ENCODE measurements at regions not wholly inside any gene's neighbourhood (a gene's known extent, or its start where the extent isn't known, plus 50 kb on each side); places are given as distances from the start of the nearest gene placed in this dataset.

GRCh38 chr16:27644165-27644564, 94.2 kb downstream of the KATNIP start:
- TF ChIP-seq EP300 (IDR thresholded peaks at IDR 0.05) (no peak), CTCF (IDR thresholded peaks at IDR 0.05) (no peak), POLR2A (IDR thresholded peaks at IDR 0.05) (no peak)
- DNase-seq (ENCODE audit: low spot score in 2 of 2): no peak
- Histone ChIP-seq H3K9me3 (no peaks in the 10 kb centered on the region), H3K4me3 (no peak overlapping the region), H3K27ac (no peak overlapping the region), H3K27me3 (no peaks in the 10 kb centered on the region), H3K4me1 (no peaks in the 10 kb centered on the region), H3K36me3 (peaks cover 0 to 47% (median 0%) of the 10 kb centered on the region in 3 donors)
- 78 to 82% methylated on average over 8 of the region's 8 CpGs for WGBS, 2 donors

GRCh38 chr16:27645396-27645795, 95.5 kb downstream of the KATNIP start:
- DNase-seq (ENCODE audit: low spot score in 2 of 2): no peak
- 92 to 97% methylated on average over 5 of the region's 5 CpGs for WGBS, 2 donors
- Histone ChIP-seq H3K4me1 (no peaks in the 10 kb centered on the region), H3K27ac (no peak overlapping the region), H3K4me3 (no peak overlapping the region), H3K36me3 (peaks cover 0 to 56% (median 0%) of the 10 kb centered on the region in 3 donors), H3K27me3 (no peaks in the 10 kb centered on the region), H3K9me3 (no peaks in the 10 kb centered on the region)
- TF ChIP-seq CTCF (IDR thresholded peaks at IDR 0.05): no peak
- no peak for TF ChIP-seq POLR2A (IDR thresholded peaks at IDR 0.05)
- TF ChIP-seq EP300 (IDR thresholded peaks at IDR 0.05): no peak

- WGBS, 2 donors: 60 to 73% methylated on average over 5 of the region's 5 CpGs
- Histone ChIP-seq H3K9me3 (no peaks in the 10 kb centered on the region), H3K4me3 (no peak overlapping the region), H3K27me3 (no peaks in the 10 kb centered on the region), H3K27ac (no peak overlapping the region), H3K4me1 (no peaks in the 10 kb centered on the region), H3K36me3 (peaks cover 0 to 48% (median 0%) of the 10 kb centered on the region in 3 donors)
- DNase-seq (ENCODE audit: low spot score in 2 of 2): no peak
- TF ChIP-seq CTCF (IDR thresholded peaks at IDR 0.05): no peak
- TF ChIP-seq POLR2A (IDR thresholded peaks at IDR 0.05): no peak
- TF ChIP-seq EP300 (IDR thresholded peaks at IDR 0.05): no peak
These were observed 96.9 kb downstream of the KATNIP start for GRCh38 chr16:27646806-27647205.

- DNase-seq (ENCODE audit: low spot score in 2 of 2): no peak
- no peak for TF ChIP-seq EP300 (IDR thresholded peaks at IDR 0.05)
- no peak for TF ChIP-seq POLR2A (IDR thresholded peaks at IDR 0.05)
- no peak for TF ChIP-seq CTCF (IDR thresholded peaks at IDR 0.05)
- Histone ChIP-seq H3K27ac (no peak overlapping the region), H3K4me3 (no peak overlapping the region), H3K27me3 (no peaks in the 10 kb centered on the region), H3K9me3 (no peaks in the 10 kb centered on the region), H3K36me3 (peaks cover 0 to 50% (median 0%) of the 10 kb centered on the region in 3 donors), H3K4me1 (no peaks in the 10 kb centered on the region)
- WGBS, 2 donors: 92 to 95% methylated on average over 7 of the region's 7 CpGs
These were observed 99.1 kb downstream of the KATNIP start for GRCh38 chr16:27649021-27649420.

- peaks cover 0 to 39% (median 0%) of the 10 kb centered on the region in 3 donors for H3K36me3 ChIP-seq
- WGBS, 2 donors: 52 to 55% methylated on average over 11 of the region's 11 CpGs
These were observed 100.2 kb downstream of the KATNIP start for GRCh38 chr16:27650073-27650701.

More at GRCh38 chr16:27650073-27650701, 100.2 kb downstream of the KATNIP start:
- Histone ChIP-seq H3K9me3 (no peaks in the 10 kb centered on the region), H3K4me3 (no peak overlapping the region), H3K4me1 (no peaks in the 10 kb centered on the region), H3K27me3 (no peaks in the 10 kb centered on the region), H3K27ac (no peak overlapping the region)
- TF ChIP-seq CTCF (IDR thresholded peaks at IDR 0.05): no peak
- TF ChIP-seq POLR2A (IDR thresholded peaks at IDR 0.05): no peak
- TF ChIP-seq EP300 (IDR thresholded peaks at IDR 0.05): no peak
- DNase-seq (ENCODE audit: low spot score in 2 of 2): no peak
